Small intestine (tissue), 7 donors: ENCODE measurements at regions not wholly inside any gene's neighbourhood (a gene's known extent, or its start where the extent isn't known, plus 50 kb on each side); places are given as distances from the start of the nearest gene placed in this dataset.

ENCODE experiments used
- DNase-seq, 2 donors: peaks; one replicate each; pipeline versions ENCODE4 v3.0.0 to v3.0.0-alpha.2; 2013
- FAIRE-seq: peaks from 2 replicates; lab custom pipeline; 2012; peaks lifted over from hg19 to GRCh38; lab: Jason Lieb, UNC
- H3K27ac ChIP-seq, 3 donors: one replicate each; pipeline ENCODE4 v1.5.1; 2013; ENCODE audit warnings: low read length in 2 of 3, mild to moderate bottlenecking in 2 of 3, control low read depth in 1 of 3, inconsistent platforms in 1 of 3, low read depth in 1 of 3, moderate library complexity in 1 of 3
- H3K27me3 ChIP-seq, 3 donors: one replicate each; pipeline ENCODE4 v1.6.1; 2013; ENCODE audit warnings: low read length in 3 of 3, inconsistent platforms in 1 of 3; ENCODE audit not compliant: control insufficient read depth in 3 of 3, insufficient read depth in 3 of 3
- H3K36me3 ChIP-seq, 3 donors: one replicate each; pipeline ENCODE4 v1.6.1; 2013; ENCODE audit warnings: low read length in 3 of 3, inconsistent platforms in 1 of 3, low read depth in 1 of 3, mild to moderate bottlenecking in 1 of 3, moderate library complexity in 1 of 3; ENCODE audit not compliant: control insufficient read depth in 3 of 3, insufficient read depth in 2 of 3
- H3K4me1 ChIP-seq, 3 donors: one replicate each; pipeline ENCODE4 v1.6.1; 2013; ENCODE audit warnings: low read length in 2 of 3, inconsistent platforms in 1 of 3, low read depth in 1 of 3, mild to moderate bottlenecking in 1 of 3, moderate library complexity in 1 of 3; ENCODE audit not compliant: control insufficient read depth in 3 of 3, insufficient read depth in 2 of 3
- H3K4me3 ChIP-seq, 3 donors: one replicate each; pipeline ENCODE4 v1.5.1; 2013; ENCODE audit warnings: low read length in 3 of 3, control low read depth in 1 of 3, inconsistent platforms in 1 of 3, low read depth in 1 of 3, mild to moderate bottlenecking in 1 of 3, moderate library complexity in 1 of 3
- H3K9me3 ChIP-seq, 2 donors: one replicate each; pipeline ENCODE4 v1.6.1; 2013; ENCODE audit warnings: low read depth in 1 of 2, low read length in 1 of 2; ENCODE audit not compliant: control insufficient read depth in 2 of 2, insufficient read depth in 1 of 2
- WGBS, 3 donors: extraction: QIAGEN DNeasy Blood & Tissue Kit; methylation state at CpG; one replicate each; pipeline ENCODE4 v1.1.7; 2013; 5-methylcytosine and 5-hydroxymethylcytosine counted together
- donor health status: healthy with polysubstance abuse.
- donor health status: control.
- donor health status: control.
- donor health status: Bipolar disorder and iron deficiency.
- donor health status: healthy.

GRCh38 chr1:81590171-81590570 lies 210.6 kb upstream of the ADGRL2 start:
- WGBS, 3 donors, result 57 to 94% (median 77%) methylated on average over 5 of the region's 5 CpGs
- no peak for FAIRE-seq
- H3K36me3 ChIP-seq, result no peaks in the 10 kb centered on the region
- H3K27me3 ChIP-seq, result no peaks in the 10 kb centered on the region
- no peak for DNase-seq
- H3K4me3 ChIP-seq, result no peak overlapping the region
- peaks cover 0 to 4% (median 3%) of the 10 kb centered on the region in 3 donors for H3K4me1 ChIP-seq
- peaks cover 0 to 3% of the 10 kb centered on the region in 2 donors for H3K9me3 ChIP-seq
- H3K27ac ChIP-seq, result no peak overlapping the region

GRCh38 chr1:81588149-81588548 lies 212.6 kb upstream of the ADGRL2 start:
- Histone ChIP-seq H3K27me3 (no peaks in the 10 kb centered on the region), H3K27ac (no peak overlapping the region), H3K4me1 (peaks cover 0 to 7% (median 4%) of the 10 kb centered on the region in 3 donors), H3K36me3 (no peaks in the 10 kb centered on the region), H3K4me3 (no peak overlapping the region), H3K9me3 (peaks cover 0 to 3% of the 10 kb centered on the region in 2 donors)
- FAIRE-seq (no peak), DNase-seq (no peak)
- 76 to 91% (median 88%) methylated on average over 3 of the region's 3 CpGs for WGBS, 3 donors

GRCh38 chr1:81587426-81587825 lies 213.3 kb upstream of the ADGRL2 start:
- DNase-seq (no peak), FAIRE-seq (no peak)
- H3K27me3 ChIP-seq, result no peaks in the 10 kb centered on the region
- H3K9me3 ChIP-seq, result peaks cover 0 to 3% of the 10 kb centered on the region in 2 donors
- no peak overlapping the region for H3K4me3 ChIP-seq
- 65 to 78% (median 68%) methylated on average over 2 of the region's 2 CpGs for WGBS, 3 donors
- H3K27ac ChIP-seq, result no peak overlapping the region
- H3K4me1 ChIP-seq, result peaks cover 0 to 7% (median 4%) of the 10 kb centered on the region in 3 donors
- H3K36me3 ChIP-seq, result no peaks in the 10 kb centered on the region

GRCh38 chr1:81585371-81585770 lies 215.4 kb upstream of the ADGRL2 start:
- DNase-seq, result peak; percentile 12 to 21

GRCh38 chr1:81584398-81584797 lies 216.3 kb upstream of the ADGRL2 start:
- no peaks in the 10 kb centered on the region for H3K9me3 ChIP-seq
- 71 to 91% (median 85%) methylated on average over 6 of the region's 6 CpGs for WGBS, 3 donors
- H3K27me3 ChIP-seq, result no peaks in the 10 kb centered on the region
- FAIRE-seq (no peak), DNase-seq (no peak)
- H3K4me3 ChIP-seq, result no peak overlapping the region
- H3K27ac ChIP-seq, result no peak overlapping the region
- H3K4me1 ChIP-seq, result peaks cover 0 to 7% (median 4%) of the 10 kb centered on the region in 3 donors
- no peaks in the 10 kb centered on the region for H3K36me3 ChIP-seq

More at GRCh38 chr1:81585371-81585770, 215.4 kb upstream of the ADGRL2 start:
- H3K36me3 ChIP-seq, result no peaks in the 10 kb centered on the region
- H3K27me3 ChIP-seq, result no peaks in the 10 kb centered on the region
- 52 to 62% (median 60%) methylated on average over 2 of the region's 2 CpGs for WGBS, 3 donors
- no peak overlapping the region for H3K4me3 ChIP-seq
- FAIRE-seq, result no peak
- peaks cover 0 to 7% (median 4%) of the 10 kb centered on the region in 3 donors for H3K4me1 ChIP-seq
- H3K27ac ChIP-seq, result no peak overlapping the region
- H3K9me3 ChIP-seq, result no peaks in the 10 kb centered on the region

- Histone ChIP-seq H3K4me1 (peaks cover 0 to 7% (median 4%) of the 10 kb centered on the region in 3 donors), H3K27me3 (no peaks in the 10 kb centered on the region), H3K36me3 (no peaks in the 10 kb centered on the region), H3K4me3 (no peak overlapping the region), H3K27ac (peak overlapping the region in 1 of 3 donors; percentile 65), H3K9me3 (no peaks in the 10 kb centered on the region)
- no peak for DNase-seq
- 54 to 76% (median 63%) methylated on average over 4 of the region's 4 CpGs for WGBS, 3 donors
- no peak for FAIRE-seq
These were observed 216.9 kb upstream of the ADGRL2 start for GRCh38 chr1:81583878-81584277.

GRCh38 chr1:81582467-81582986 lies 218.2 kb upstream of the ADGRL2 start:
- peaks cover 0 to 7% (median 4%) of the 10 kb centered on the region in 3 donors for H3K4me1 ChIP-seq
- no peak overlapping the region for H3K27ac ChIP-seq
- no peaks in the 10 kb centered on the region for H3K9me3 ChIP-seq
- H3K4me3 ChIP-seq, result no peak overlapping the region
- DNase-seq (peak in 1 of 2 donors; percentile 15), FAIRE-seq (no peak)
- no peaks in the 10 kb centered on the region for H3K27me3 ChIP-seq
- H3K36me3 ChIP-seq, result no peaks in the 10 kb centered on the region
- WGBS, 3 donors, result 14 to 42% (median 16%) methylated on average over 2 of the region's 2 CpGs

- Histone ChIP-seq H3K27me3 (no peaks in the 10 kb centered on the region), H3K4me3 (no peak overlapping the region), H3K4me1 (peaks cover 0 to 4% (median 2%) of the 10 kb centered on the region in 3 donors), H3K9me3 (no peaks in the 10 kb centered on the region), H3K36me3 (no peaks in the 10 kb centered on the region), H3K27ac (no peak overlapping the region)
- no peak for FAIRE-seq
- DNase-seq, result no peak
These were observed 221.9 kb upstream of the ADGRL2 start for GRCh38 chr1:81578867-81579266.
